Ascending aorta (tissue), 2 donors: ENCODE measurements at regions not wholly inside any gene's neighbourhood (a gene's known extent, or its start where the extent isn't known, plus 50 kb on each side); places are given as distances from the start of the nearest gene placed in this dataset.

ENCODE experiments used
- DNase-seq, 2 donors: peaks; one replicate each; pipeline ENCODE4 v3.0.0-alpha.2; 2019; ENCODE audit warnings: low spot score in 2 of 2
- H3K27ac ChIP-seq, 2 donors: fragments of 200-600 bp; sonication (generic); one replicate each; pipeline ENCODE4 v1.5.1; 2016 to 2017; ENCODE audit warnings: mild to moderate bottlenecking in 1 of 2
- H3K27me3 ChIP-seq: fragments of 200-600 bp; sonication (generic); one replicate; pipeline ENCODE4 v1.5.1; 2017
- H3K36me3 ChIP-seq, 2 donors: fragments of 200-600 bp; sonication (generic); one replicate each; pipeline ENCODE4 v1.5.1; 2016
- H3K4me1 ChIP-seq, 2 donors: fragments of 200-600 bp; sonication (generic); one replicate each; pipeline ENCODE4 v1.5.1; 2016 to 2017; ENCODE audit warnings: mild to moderate bottlenecking in 1 of 2
- H3K4me3 ChIP-seq, 2 donors: fragments of 200-600 bp; sonication (generic); one replicate each; pipeline ENCODE4 v1.5.1; 2016 to 2017; ENCODE audit warnings: mild to moderate bottlenecking in 1 of 2
- H3K9me3 ChIP-seq, 2 donors: fragments of 200-600 bp; sonication (generic); one replicate each; pipeline ENCODE4 v1.5.1; 2016
- CTCF ChIP-seq, 3 experiments: fragments of 200-600 bp in 2 of 3; fragments of 450-650 bp in 1 of 3; sonication (generic) in 2 of 3; IDR thresholded peaks; one replicate each; pipeline ENCODE4 v1.5.1; 2016 to 2019; ENCODE audit warnings: antibody characterized with exemption in 3 of 3, mild to moderate bottlenecking in 1 of 3, moderate library complexity in 1 of 3
- intact Hi-C: fragments of 100-400 bp; cut with DNase I; formaldehyde crosslinking; loops from one replicate; pipeline ENCODE4 v1.15.1; 2023

DNA sequence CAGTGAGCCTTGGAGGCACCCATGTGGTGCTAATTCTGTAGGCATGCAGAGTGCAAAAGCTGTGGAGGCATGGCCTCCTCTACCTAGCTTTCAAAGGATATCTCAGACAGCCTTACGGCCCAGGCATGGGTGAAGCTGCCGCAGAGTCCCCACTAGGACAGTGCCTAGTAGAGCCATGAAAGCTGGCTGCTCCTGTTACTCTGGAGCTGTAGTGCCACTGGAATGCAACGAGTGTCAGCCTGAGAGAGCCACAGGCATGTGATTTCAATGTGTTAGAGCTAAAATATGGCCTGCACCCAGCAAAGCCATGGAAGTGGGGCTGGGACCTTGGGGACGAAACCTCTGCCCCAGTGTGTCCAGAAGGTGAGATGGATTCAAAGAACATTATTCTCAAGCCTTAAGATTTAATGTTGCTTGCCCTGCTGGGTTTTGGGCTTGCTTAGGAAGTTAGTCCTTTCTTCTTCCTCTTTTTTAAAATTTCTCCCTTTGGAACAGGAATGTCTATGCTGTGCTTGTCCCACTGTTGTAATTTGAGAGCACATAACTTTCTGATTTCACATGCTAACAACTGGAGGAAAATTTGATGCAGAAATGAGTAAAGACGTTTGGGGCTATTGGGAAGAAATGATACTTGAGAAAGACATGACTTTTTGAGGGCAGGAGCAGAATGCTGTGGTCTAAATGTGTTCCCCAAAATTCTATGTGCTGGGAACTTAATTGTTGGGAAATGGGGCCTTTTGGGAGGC lies 298.4 kb downstream of the PSAT1 start:
- DNase-seq: no peak
- H3K4me1 ChIP-seq: no peaks in the 10 kb centered on the region
- no peaks in the 10 kb centered on the region for H3K9me3 ChIP-seq
- H3K4me3 ChIP-seq: no peak overlapping the region
- intact Hi-C loops: no loop called here
- no peak overlapping the region for H3K27ac ChIP-seq
- H3K27me3 ChIP-seq: no peaks in the 10 kb centered on the region
- TF ChIP-seq CTCF (IDR thresholded peaks at IDR 0.05): no peak
- H3K36me3 ChIP-seq: no peaks in the 10 kb centered on the region

- no peak for TF ChIP-seq CTCF (IDR thresholded peaks at IDR 0.05)
- Histone ChIP-seq H3K36me3 (no peaks in the 10 kb centered on the region), H3K4me3 (no peak overlapping the region), H3K9me3 (no peaks in the 10 kb centered on the region), H3K4me1 (no peaks in the 10 kb centered on the region), H3K27ac (no peak overlapping the region), H3K27me3 (no peaks in the 10 kb centered on the region)
- intact Hi-C loops: no loop called here
- DNase-seq: no peak
Measured at GRCh38 chr9:78596346-78596745, 299.4 kb downstream of the PSAT1 start.

DNA sequence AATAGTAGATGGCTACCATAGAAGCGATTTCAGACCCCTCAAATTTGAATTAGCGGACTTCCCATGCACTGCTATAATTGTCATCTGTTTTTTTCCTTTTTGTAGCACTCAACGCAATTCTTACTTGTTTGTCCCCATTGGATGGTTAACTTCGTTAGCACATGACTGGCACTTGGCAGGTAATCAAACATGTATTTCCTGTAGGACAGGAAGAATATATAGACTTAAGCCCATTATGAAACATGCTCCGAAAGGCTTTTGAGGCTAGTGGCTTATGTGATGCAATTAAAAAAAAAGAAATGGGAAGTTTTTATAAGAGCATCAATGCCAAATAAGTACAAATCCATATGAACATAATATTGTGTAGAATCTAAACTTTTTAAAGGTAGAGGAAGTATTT lies 301.2 kb downstream of the PSAT1 start:
- Histone ChIP-seq H3K4me3 (no peak overlapping the region), H3K36me3 (no peaks in the 10 kb centered on the region), H3K27me3 (no peaks in the 10 kb centered on the region), H3K9me3 (no peaks in the 10 kb centered on the region), H3K27ac (no peak overlapping the region), H3K4me1 (no peaks in the 10 kb centered on the region)
- no peak for DNase-seq
- intact Hi-C loops: no loop called here
- no peak for TF ChIP-seq CTCF (IDR thresholded peaks at IDR 0.05)

DNA sequence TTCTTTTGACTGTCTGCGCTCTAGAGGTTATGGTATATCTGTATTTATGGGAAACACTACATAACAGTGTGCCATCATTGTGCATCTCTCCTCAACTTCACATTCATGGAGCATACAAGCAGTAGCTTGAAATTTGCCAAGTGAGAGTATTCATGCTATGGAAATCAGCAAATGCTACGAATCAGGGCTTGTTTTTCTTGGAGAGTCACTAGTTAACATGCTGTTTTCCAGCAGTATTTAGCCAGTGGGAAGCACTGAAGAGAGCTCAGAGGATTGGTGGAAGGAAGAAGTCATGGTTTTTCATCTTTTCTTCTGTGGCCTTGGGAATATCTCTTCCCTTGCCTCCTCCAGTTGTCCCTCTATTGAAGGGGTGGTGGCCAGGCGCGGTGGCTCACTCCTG lies 303.0 kb downstream of the PSAT1 start:
- no peaks in the 10 kb centered on the region for H3K27me3 ChIP-seq
- no peak overlapping the region for H3K27ac ChIP-seq
- H3K4me3 ChIP-seq: no peak overlapping the region
- no peaks in the 10 kb centered on the region for H3K4me1 ChIP-seq
- TF ChIP-seq CTCF (IDR thresholded peaks at IDR 0.05): no peak
- H3K9me3 ChIP-seq: no peaks in the 10 kb centered on the region
- no peak for DNase-seq
- no peaks in the 10 kb centered on the region for H3K36me3 ChIP-seq
- intact Hi-C loops: no loop called here

GRCh38 chr9:78601957-78602565 lies 305.1 kb downstream of the PSAT1 start:
- H3K27me3 ChIP-seq: no peaks in the 10 kb centered on the region
- intact Hi-C loops: no loop called here
- H3K4me1 ChIP-seq: no peaks in the 10 kb centered on the region
- no peak overlapping the region for H3K27ac ChIP-seq
- DNase-seq: no peak
- TF ChIP-seq CTCF (IDR thresholded peaks at IDR 0.05): peak in 2 of 3 experiments; percentile 43 to 53
- no peaks in the 10 kb centered on the region for H3K36me3 ChIP-seq
- H3K4me3 ChIP-seq: no peak overlapping the region
- no peaks in the 10 kb centered on the region for H3K9me3 ChIP-seq
